ENCODE measurements at regions not wholly inside any gene's neighbourhood (a gene's known extent, or its start where the extent isn't known, plus 50 kb on each side); places are given as distances from the start of the nearest gene placed in this dataset.

DNA sequence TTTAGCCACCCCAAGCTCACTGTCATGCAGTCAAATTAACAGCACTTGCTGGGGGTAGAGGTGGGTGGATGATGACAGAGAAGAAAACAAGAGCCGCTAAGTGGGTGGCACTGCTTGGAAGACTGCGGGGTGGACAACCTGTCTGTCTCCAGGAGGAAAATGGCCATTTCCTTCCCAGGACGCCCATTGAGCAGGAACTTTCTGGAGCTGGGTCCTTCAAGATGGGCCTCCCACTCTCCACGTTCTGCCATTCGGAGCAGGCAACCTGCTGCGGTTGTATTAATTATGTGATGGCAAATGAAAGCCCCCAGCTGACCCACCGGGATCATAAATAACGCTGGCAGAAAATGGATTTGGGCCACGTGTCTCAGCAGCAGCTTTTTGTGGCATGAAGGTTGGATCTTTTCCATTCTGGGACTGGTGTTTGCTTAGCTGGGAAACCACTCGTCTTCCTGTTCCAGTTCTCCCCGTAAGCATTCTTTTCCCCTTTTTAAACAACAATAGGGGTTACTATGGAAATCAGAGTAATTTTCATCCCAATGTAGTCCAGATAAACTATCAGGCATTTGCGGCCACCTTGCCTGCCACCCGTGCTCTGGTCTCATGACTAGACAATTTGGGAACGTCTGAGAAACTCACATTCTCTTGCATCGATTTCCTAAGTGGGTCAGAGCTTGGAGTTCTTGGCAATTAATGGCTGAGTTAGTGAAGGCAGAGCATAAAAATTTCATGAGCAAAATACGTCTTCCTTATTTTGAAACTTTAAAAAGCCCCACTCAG lies 215.5 kb downstream of the ANKRD60 start:
- Histone ChIP-seq H4K20me1 (replicated peaks; ENCODE audit: control insufficient read depth, extremely low read depth, insufficient read depth, low read length) (no peaks in the 10 kb centered on the region), H3K27ac (ENCODE audit: insufficient read depth, low read depth, low read length) (no peak overlapping the region), H3K9ac (replicated peaks; ENCODE audit: extremely low read depth, insufficient read depth, low read length) (no peak overlapping the region), H2AFZ (ENCODE audit: low read depth, low read length) (no peak overlapping the region), H3K4me3 (replicated peaks in 1 of 3; ENCODE audit: insufficient read depth in 1 of 3, low read depth in 1 of 3, low read length in 3 of 3) (no peak overlapping the region), H3K9me3 (replicated peaks; ENCODE audit: control insufficient read depth, insufficient read depth, low read length) (no peaks in the 10 kb centered on the region), H3K4me2 (ENCODE audit: insufficient read depth, low read length) (no peak overlapping the region), H3K4me1 (ENCODE audit: control insufficient read depth, extremely low read depth, insufficient read depth, low read length) (no peaks in the 10 kb centered on the region), H3K36me3 (ENCODE audit: control insufficient read depth in 2 of 2, extremely low read depth in 1 of 2, insufficient read depth in 2 of 2, low read length in 2 of 2) (no peaks in the 10 kb centered on the region), H3K79me2 (ENCODE audit: control insufficient read depth, insufficient read depth, low read length) (no peaks in the 10 kb centered on the region), H3K9me1 (replicated peaks; ENCODE audit: control insufficient read depth, extremely low read depth, insufficient read depth, low read length) (no peaks in the 10 kb centered on the region), H3K27me3 (ENCODE audit: control insufficient read depth in 2 of 2, insufficient read depth in 2 of 2, low read length in 2 of 2) (no peaks in the 10 kb centered on the region)
- ChIA-PET CTCF (interaction anchor here (1.1 kb wide), 1 partner anchor 359 kb away, joined by 3 read pairs; no protein-coding TSS in a partner anchor), POLR2A (no interaction called here)
- dilution Hi-C loops (cut with MboI; ENCODE audit: extremely low pct_ligation_motif_present, low sequenced_read_pairs) (no loop called here), intact Hi-C loops (cut with micrococcal nuclease) (no loop called here)
- no TSS peak for BruUV-seq (replicated peaks)
- FAIRE-seq (no peak), DNase-seq (ENCODE audit: low read depth, low spot score) (peak; percentile 14)
- TF ChIP-seq FOS (IDR thresholded peaks at IDR 0.05; ENCODE audit: borderline replicate concordance, insufficient read depth, low read length) (no peak), GATA2 (IDR thresholded peaks at IDR 0.05; ENCODE audit: insufficient read depth, insufficient read length, low read depth, low read length) (no peak), POLR2AphosphoS5 (IDR thresholded peaks at IDR 0.05; ENCODE audit: insufficient read depth, low read depth, low read length) (no peak), JUN (IDR thresholded peaks at IDR 0.05; ENCODE audit: borderline replicate concordance, insufficient read depth, insufficient read length, low read depth) (no peak), POLR2A (IDR thresholded peaks at IDR 0.05; ENCODE audit: low read depth, low read length) (no peak), EZH2 (IDR thresholded peaks at IDR 0.05; ENCODE audit: borderline replicate concordance, low read depth, low read length, severe bottlenecking) (no peak)
- TF ChIP-seq, protein P1, sequence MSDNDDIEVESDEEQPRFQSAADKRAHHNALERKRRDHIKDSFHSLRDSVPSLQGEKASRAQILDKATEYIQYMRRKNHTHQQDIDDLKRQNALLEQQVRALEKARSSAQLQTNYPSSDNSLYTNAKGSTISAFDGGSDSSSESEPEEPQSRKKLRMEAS (IDR thresholded peaks at IDR 0.05; ENCODE audit: insufficient read depth, insufficient read length): no peak
